GM23338 (cell line): ENCODE measurements at regions not wholly inside any gene's neighbourhood (a gene's known extent, or its start where the extent isn't known, plus 50 kb on each side); places are given as distances from the start of the nearest gene placed in this dataset.

Source experiments
- ATAC-seq: fragments of 200-7000 bp; cut with Tn5 transposase; 3 replicates; pipeline ENCODE4 v1.9.1; 2020
- DNase-seq: peaks from one replicate; pipeline ENCODE4 v3.0.0-alpha.2; 2015; ENCODE audit warnings: low spot score
- H2AFZ ChIP-seq: fragments of 200-600 bp; sonication (generic); 2 replicates; pipeline ENCODE4 v1.8.0; 2016; ENCODE audit warnings: antibody characterized with exemption, mild to moderate bottlenecking, moderate library complexity
- H3F3A ChIP-seq: fragments of 200-600 bp; sonication (generic); replicated peaks from 2 replicates; pipeline ENCODE4 v1.8.0; 2017; ENCODE audit warnings: antibody characterized with exemption, mixed run types, low read depth
- H3K27ac ChIP-seq: fragments of 200-600 bp; sonication (generic); 2 replicates; pipeline ENCODE4 v1.6.1; 2016; ENCODE audit warnings: low read depth
- H3K27me3 ChIP-seq: fragments of 200-600 bp; sonication (generic); 2 replicates; pipeline ENCODE4 v1.8.0; 2016; ENCODE audit warnings: mild to moderate bottlenecking, mixed run types, moderate library complexity; ENCODE audit not compliant: insufficient read depth
- H3K36me3 ChIP-seq: fragments of 200-600 bp; sonication (generic); 2 replicates; pipeline ENCODE4 v1.8.0; 2016; ENCODE audit warnings: mild to moderate bottlenecking; ENCODE audit not compliant: insufficient read depth
- H3K4me1 ChIP-seq: fragments of 200-600 bp; sonication (generic); 2 replicates; pipeline ENCODE4 v1.8.0; 2016; ENCODE audit warnings: mild to moderate bottlenecking, moderate library complexity; ENCODE audit not compliant: insufficient read depth
- H3K4me2 ChIP-seq: fragments of 200-600 bp; sonication (generic); 2 replicates; pipeline ENCODE4 v1.7.1; 2017; ENCODE audit warnings: mixed run types
- H3K4me3 ChIP-seq: fragments of 200-600 bp; sonication (generic); 2 replicates; pipeline ENCODE4 v1.6.1; 2016; ENCODE audit warnings: mixed run types
- H3K79me2 ChIP-seq: fragments of 200-600 bp; sonication (generic); replicated peaks from 2 replicates; pipeline ENCODE4 v1.8.0; 2017; ENCODE audit warnings: mild to moderate bottlenecking; ENCODE audit not compliant: insufficient read depth
- H3K9me2 ChIP-seq: fragments of 200-600 bp; sonication (generic); 2 replicates; pipeline ENCODE4 v1.8.0; 2017; ENCODE audit not compliant: insufficient read depth
- H4K20me1 ChIP-seq: fragments of 200-600 bp; sonication (generic); replicated peaks from 2 replicates; pipeline ENCODE4 v1.8.0; 2017; ENCODE audit warnings: mild to moderate bottlenecking; ENCODE audit not compliant: insufficient read depth
- H3K27ac Mint-ChIP-seq: 2 replicates; pipeline ENCODE4 v1.8.0; 2020; ENCODE audit warnings: inconsistent platforms, mild to moderate bottlenecking, moderate library complexity, mixed read lengths
- H3K27me3 Mint-ChIP-seq: 3 replicates; pipeline ENCODE4 v1.8.0; 2022; ENCODE audit warnings: low read depth, mild to moderate bottlenecking, moderate library complexity, mixed read lengths, inconsistent platforms; ENCODE audit not compliant: insufficient read depth, poor library complexity
- H3K36me3 Mint-ChIP-seq: 3 replicates; pipeline ENCODE4 v1.8.0; 2021; ENCODE audit warnings: low read depth, mild to moderate bottlenecking, inconsistent platforms, moderate library complexity, mixed read lengths
- H3K4me1 Mint-ChIP-seq: 3 replicates; pipeline ENCODE4 v1.8.0; 2020; ENCODE audit warnings: mild to moderate bottlenecking, inconsistent platforms, mixed read lengths
- H3K4me3 Mint-ChIP-seq: 3 replicates; pipeline ENCODE4 v1.8.0; 2021; ENCODE audit warnings: moderate library complexity, mild to moderate bottlenecking, inconsistent platforms, mixed read lengths
- H3K9me3 Mint-ChIP-seq: 3 replicates; pipeline ENCODE4 v1.8.0; 2020; ENCODE audit warnings: moderate library complexity, mild to moderate bottlenecking, inconsistent platforms, mixed read lengths
- CREB1 ChIP-seq: fragments of 250-450 bp; sonication (Bioruptor Pico); IDR thresholded peaks from 2 replicates; pipeline ENCODE4 v1.5.0; 2020; ENCODE audit warnings: low read depth, mild to moderate bottlenecking, moderate library complexity
- CTCF ChIP-seq, 2 experiments: fragments of 200-600 bp in 1 of 2; sonication (generic) in 1 of 2; conservative IDR thresholded peaks; 2 replicates each; pipeline versions ENCODE4 v1.5.1 to v1.6.1; 2016 to 2017; ENCODE audit warnings: antibody characterized with exemption in 2 of 2, low read depth in 2 of 2, mild to moderate bottlenecking in 2 of 2, moderate library complexity in 1 of 2
- ETS1 ChIP-seq: IDR thresholded peaks from 2 replicates; pipeline ENCODE4 v1.6.1; 2016; ENCODE audit warnings: antibody characterized with exemption
- EZH2 ChIP-seq: fragments of 200-600 bp; sonication (generic); IDR thresholded peaks from one replicate; pipeline ENCODE4 v1.8.0; 2017; ENCODE audit warnings: antibody characterized with exemption, mild to moderate bottlenecking, low read depth; ENCODE audit not compliant: unreplicated experiment
- EZH2phosphoT487 ChIP-seq: fragments of 200-600 bp; sonication (generic); IDR thresholded peaks from one replicate; pipeline ENCODE4 v1.8.1; 2018; ENCODE audit warnings: antibody characterized with exemption; ENCODE audit not compliant: unreplicated experiment
- JUNB ChIP-seq: IDR thresholded peaks from one replicate; pipeline ENCODE4 v1.6.1; 2016; ENCODE audit warnings: antibody characterized with exemption; ENCODE audit not compliant: unreplicated experiment
- NANOG ChIP-seq: IDR thresholded peaks from 2 replicates; pipeline ENCODE4 v1.6.1; 2016; ENCODE audit warnings: antibody characterized with exemption, borderline replicate concordance
- POLR2AphosphoS5 ChIP-seq: IDR thresholded peaks from 2 replicates; pipeline ENCODE4 v1.6.1; 2016; ENCODE audit warnings: antibody characterized with exemption, low read depth
- REST ChIP-seq: IDR thresholded peaks from one replicate; pipeline ENCODE4 v1.6.1; 2018; ENCODE audit warnings: antibody characterized with exemption; ENCODE audit not compliant: unreplicated experiment
- ZNF114 ChIP-seq: fragments of 250-450 bp; sonication (Bioruptor Pico); IDR thresholded peaks from 2 replicates; pipeline ENCODE4 v1.5.0; 2020; ENCODE audit warnings: mild to moderate bottlenecking, moderate library complexity
- ZNF331 ChIP-seq: fragments of 250-450 bp; sonication (Bioruptor Pico); IDR thresholded peaks from 2 replicates; pipeline ENCODE4 v1.5.0; 2020; ENCODE audit warnings: low read depth, mild to moderate bottlenecking, moderate library complexity

DNA sequence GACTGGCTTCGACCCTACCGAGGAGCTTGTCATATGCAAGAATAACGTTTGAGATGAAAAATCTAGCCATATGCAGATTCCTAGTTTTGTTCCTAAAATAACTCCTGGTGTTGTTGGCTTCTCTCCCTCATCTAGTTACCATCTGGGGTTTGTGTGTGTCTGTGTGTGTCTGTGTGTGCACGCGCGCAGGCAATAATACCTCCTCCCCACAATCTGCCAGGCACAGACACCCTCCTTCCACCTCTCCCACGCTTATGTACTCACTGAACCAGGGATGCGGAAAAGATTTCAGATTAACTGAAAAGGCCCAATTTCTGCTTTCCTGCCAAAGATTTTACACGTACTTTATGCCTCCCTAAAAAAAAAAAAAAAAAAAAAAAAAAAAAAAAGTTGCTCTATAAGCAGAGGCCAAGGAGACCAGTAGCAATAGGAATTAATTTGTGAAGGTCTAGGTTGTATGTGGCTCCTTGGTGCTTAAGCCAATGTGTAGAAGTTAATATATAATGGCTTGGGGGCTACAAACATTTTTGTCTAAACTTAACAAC, 452.7 kb downstream of the NUF2 start (continued):
- TF ChIP-seq ETS1 (no peak), REST (no peak), EZH2 (no peak), NANOG (no peak), ZNF331 (CRISPR knock-in tag) (no peak), POLR2AphosphoS5 (no peak)

DNA sequence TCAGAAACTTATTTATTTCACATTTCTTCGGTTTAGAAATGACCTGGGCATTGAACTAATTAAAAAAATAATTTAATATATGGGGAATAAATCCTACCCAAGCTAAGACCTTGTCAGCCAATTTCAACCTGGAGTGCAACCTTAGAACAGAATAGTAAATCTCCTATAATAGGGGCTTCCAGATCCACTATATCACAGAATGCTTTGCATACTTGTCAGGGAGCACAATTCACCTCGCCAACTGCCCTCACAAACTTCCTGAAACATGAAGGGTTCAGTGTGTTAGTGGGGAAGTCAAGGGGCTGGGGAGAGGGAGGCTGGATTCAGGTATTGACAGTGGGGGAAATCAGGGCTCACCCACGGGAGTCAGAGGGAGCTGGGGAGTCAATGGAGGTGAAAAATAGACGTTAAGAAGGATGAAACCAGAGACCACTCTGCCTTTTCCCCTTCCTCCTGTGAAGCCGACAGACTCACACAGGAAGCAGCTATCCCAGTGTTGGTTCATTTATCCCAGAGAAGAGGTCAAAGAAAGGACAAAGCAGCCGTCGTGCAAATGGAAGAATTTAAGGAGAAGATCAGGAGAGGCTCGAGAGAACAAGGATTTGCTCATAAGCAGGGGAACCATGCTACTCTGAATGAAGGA, 453.3 kb downstream of the NUF2 start:
- H3K4me1 Mint-ChIP-seq: peaks cover 9% of the 10 kb centered on the region
- no peak overlapping the region for H3K27ac Mint-ChIP-seq
- no peaks in the 10 kb centered on the region for H3K27me3 ChIP-seq
- no peak for TF ChIP-seq NANOG
- TF ChIP-seq CREB1 (CRISPR knock-in tag): no peak
- TF ChIP-seq EZH2: no peak
- TF ChIP-seq JUNB: no peak
- no peak for TF ChIP-seq ZNF331 (CRISPR knock-in tag)
- no peak for TF ChIP-seq POLR2AphosphoS5
- TF ChIP-seq ETS1: no peak
- no peak for TF ChIP-seq ZNF114 (CRISPR knock-in tag)
- TF ChIP-seq CTCF (conservative IDR thresholded peaks at IDR 0.05; ENCODE audit: low read depth in 2 of 2): no peak
- TF ChIP-seq EZH2phosphoT487: no peak
- TF ChIP-seq REST: no peak

More for the DNA sequence above, 453.3 kb downstream of the NUF2 start:
- H3K36me3 Mint-ChIP-seq: peaks cover 8% of the 10 kb centered on the region; the same call in 2 of the 3 replicates
- Histone ChIP-seq H3K4me3 (no peak overlapping the region), H3K36me3 (no peaks in the 10 kb centered on the region), H3K27ac (no peak overlapping the region), H3K79me2 (no peaks in the 10 kb centered on the region), H3K4me1 (no peaks in the 10 kb centered on the region; the same call in 1 of the 2 replicates), H4K20me1 (no peaks in the 10 kb centered on the region), H2AFZ (peak overlapping the region; percentile 88), H3F3A (no peaks in the 10 kb centered on the region), H3K4me2 (no peak overlapping the region), H3K9me2 (peaks cover 5% of the 10 kb centered on the region; the same call in 1 of the 2 replicates)
- H3K27me3 Mint-ChIP-seq: peaks cover 3% of the 10 kb centered on the region
- H3K9me3 Mint-ChIP-seq: peaks cover 9% of the 10 kb centered on the region; the same call in 1 of the 3 replicates
- ATAC-seq (no peak), DNase-seq (no peak)
- no peak overlapping the region for H3K4me3 Mint-ChIP-seq
